B cell (primary cell): ENCODE measurements at regions not wholly inside any gene's neighbourhood (a gene's known extent, or its start where the extent isn't known, plus 50 kb on each side); places are given as distances from the start of the nearest gene placed in this dataset.

ENCODE experiments used
- ATAC-seq: fragments of 200-7000 bp; cut with Tn5 transposase; one replicate; pipeline ENCODE4 v1.10.0; 2021; ENCODE audit warnings: low read depth, mild to moderate bottlenecking, moderate number of reproducible peaks, moderate library complexity
- CTCF ChIA-PET: fragments of 350-600 bp; sonication (Branson Sonifier 250); formaldehyde crosslinking; loops from one replicate; lab custom pipeline; 2021; ENCODE audit warnings: antibody characterized with exemption, inconsistent platforms; lab: Charles Lee
- POLR2A ChIA-PET: fragments of 350-600 bp; sonication (Branson Sonifier 250); formaldehyde crosslinking; loops from one replicate; lab custom pipeline; 2021; ENCODE audit warnings: antibody characterized with exemption; lab: Charles Lee
- DNase-seq: peaks from one replicate; pipeline ENCODE4 v3.0.0; 2013
- H2AFZ ChIP-seq: 2 replicates; pipeline ENCODE4 v1.6.1; 2012; ENCODE audit warnings: mild to moderate bottlenecking, low read depth, low read length; ENCODE audit not compliant: insufficient read depth, poor library complexity, severe bottlenecking
- H3K27ac ChIP-seq, 2 donors: 1 replicate in 1 of 2; 2 replicates in 1 of 2; pipeline ENCODE4 v1.5.1; 2012 to 2013; ENCODE audit warnings: low read length in 2 of 2, mild to moderate bottlenecking in 2 of 2, moderate library complexity in 1 of 2
- H3K27me3 ChIP-seq, 4 experiments: fragments of 200-600 bp in 1 of 4; sonication (generic) in 1 of 4; replicated peaks in 1 of 4; 1 replicate in 2 of 4; 2 replicates in 2 of 4; pipeline versions ENCODE4 v1.6.1 to v1.7.0; 2013 to 2016; ENCODE audit warnings: low read length in 3 of 4, mild to moderate bottlenecking in 2 of 4, mixed read lengths in 1 of 4, moderate library complexity in 1 of 4; ENCODE audit not compliant: insufficient read depth in 4 of 4, control insufficient read depth in 3 of 4; ENCODE audit errors: control extremely low read depth in 1 of 4
- H3K36me3 ChIP-seq, 2 experiments: replicated peaks in 1 of 2; 1 replicate in 1 of 2; 2 replicates in 1 of 2; pipeline versions ENCODE4 v1.6.1 to v1.7.1; 2013; ENCODE audit warnings: low read length in 1 of 2; ENCODE audit not compliant: insufficient read depth in 2 of 2, control insufficient read depth in 1 of 2; ENCODE audit errors: control extremely low read depth in 1 of 2, extremely low read depth in 1 of 2
- H3K4me1 ChIP-seq, 2 donors: fragments of 200-600 bp in 1 of 2; sonication (generic) in 1 of 2; 1 replicate in 1 of 2; 2 replicates in 1 of 2; pipeline versions ENCODE4 v1.5.1 to v1.6.1; 2013 to 2017; ENCODE audit warnings: low read length in 2 of 2; ENCODE audit not compliant: control insufficient read depth in 2 of 2, insufficient read depth in 2 of 2
- H3K4me2 ChIP-seq: replicated peaks from 2 replicates; pipeline ENCODE3; 2012; ENCODE audit warnings: mild to moderate bottlenecking, low read depth, low read length; ENCODE audit not compliant: poor library complexity, severe bottlenecking
- H3K4me3 ChIP-seq, 5 experiments: fragments of 200-600 bp in 1 of 5; sonication (generic) in 1 of 5; 1 replicate in 3 of 5; 2 replicates in 2 of 5; pipeline versions ENCODE4 v1.5.1 to v1.7.0; 2011 to 2016; ENCODE audit warnings: low read length in 4 of 5, mild to moderate bottlenecking in 4 of 5, low read depth in 2 of 5, control low read depth in 1 of 5, moderate library complexity in 1 of 5; ENCODE audit not compliant: insufficient read depth in 1 of 5; ENCODE audit errors: control extremely low read depth in 1 of 5, extremely low read depth in 1 of 5
- H3K79me2 ChIP-seq: fragments of 200-600 bp; sonication (generic); one replicate; pipeline ENCODE4 v1.6.0; 2016; ENCODE audit warnings: low read length; ENCODE audit not compliant: control insufficient read depth, insufficient read depth
- H3K9ac ChIP-seq: fragments of 200-600 bp; sonication (generic); 2 replicates; pipeline ENCODE4 v1.6.1; 2017; ENCODE audit warnings: mild to moderate bottlenecking, low read length, moderate library complexity
- H3K9me3 ChIP-seq, 3 donors: one replicate each; pipeline versions ENCODE4 v1.6.1 to v1.7.1; 2013; ENCODE audit warnings: low read length in 2 of 3; ENCODE audit not compliant: control insufficient read depth in 2 of 3, insufficient read depth in 1 of 3; ENCODE audit errors: control extremely low read depth in 1 of 3
- H4K20me1 ChIP-seq: 2 replicates; pipeline ENCODE4 v1.6.0; 2012; ENCODE audit warnings: mild to moderate bottlenecking, low read length; ENCODE audit not compliant: insufficient read depth, control insufficient read depth, poor library complexity, severe bottlenecking
- H3K27ac Mint-ChIP-seq: one replicate; pipeline ENCODE4 v1.8.0; 2021; ENCODE audit warnings: mixed read lengths
- H3K27me3 Mint-ChIP-seq: one replicate; pipeline ENCODE4 v1.8.0; 2021; ENCODE audit warnings: mixed read lengths
- H3K4me1 Mint-ChIP-seq: one replicate; pipeline ENCODE4 v1.8.0; 2021; ENCODE audit warnings: mixed read lengths
- H3K4me3 Mint-ChIP-seq: one replicate; pipeline ENCODE4 v1.8.0; 2021; ENCODE audit warnings: mixed read lengths
- H3K9me3 Mint-ChIP-seq: one replicate; pipeline ENCODE4 v1.8.0; 2022; ENCODE audit warnings: mixed read lengths; ENCODE audit not compliant: insufficient read depth
- EZH2 ChIP-seq: IDR thresholded peaks from 2 replicates; pipeline ENCODE4 v1.6.1; 2012; ENCODE audit warnings: borderline replicate concordance, low read depth, mild to moderate bottlenecking, moderate library complexity, low read length; ENCODE audit not compliant: insufficient read depth, poor library complexity, severe bottlenecking
- WGBS: methylation state at CpG from one replicate; pipeline ENCODE4 v1.1.5; 2013; ENCODE audit warnings: missing lambda C conversion rate; ENCODE audit not compliant: insufficient coverage; 5-methylcytosine and 5-hydroxymethylcytosine counted together
- intact Hi-C: fragments of 100-400 bp; cut with micrococcal nuclease; formaldehyde crosslinking; loops from one replicate; pipeline ENCODE4 v1.10.0; 2022
- TF ChIP-seq, protein P1 (sequence below): fragments of 200-600 bp; IDR thresholded peaks from one replicate; pipeline ENCODE4 v1.8.0; 2022; ENCODE audit warnings: antibody characterized with exemption, mild to moderate bottlenecking

DNA sequence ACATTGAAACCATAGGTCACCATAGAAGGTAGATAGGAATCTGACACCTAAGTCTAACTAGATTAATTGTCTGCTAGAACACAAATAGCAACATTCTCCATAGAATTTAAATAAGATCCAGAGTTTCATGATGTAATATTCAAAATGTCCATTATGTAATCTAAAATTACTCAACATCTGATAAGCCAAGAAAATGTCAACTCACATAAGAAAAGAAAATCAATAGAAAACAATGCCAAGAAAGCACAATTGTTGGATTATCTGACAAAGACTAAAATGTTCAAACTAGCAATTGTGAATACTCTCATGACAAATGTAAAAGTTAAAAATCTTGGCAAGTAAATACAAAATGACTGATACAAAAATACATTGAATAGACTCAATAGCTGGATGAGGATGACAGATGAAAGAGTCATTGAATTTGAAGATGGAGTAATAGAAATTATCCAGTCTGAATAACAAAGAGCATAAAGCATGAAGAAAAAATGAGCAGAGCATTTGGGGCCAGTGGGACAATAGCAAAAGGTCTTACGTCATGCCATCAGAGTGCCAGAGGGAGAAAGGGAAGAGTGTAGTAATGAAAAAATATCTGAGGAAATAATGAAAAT is 358.6 kb downstream of the METTL4 start:
- POLR2A ChIA-PET: no interaction called here
- no peak overlapping the region for H2AFZ ChIP-seq
- H3K4me1 Mint-ChIP-seq: no peaks in the 10 kb centered on the region
- H3K79me2 ChIP-seq: no peaks in the 10 kb centered on the region
- no peak for TF ChIP-seq EZH2
- TF ChIP-seq, protein P1, sequence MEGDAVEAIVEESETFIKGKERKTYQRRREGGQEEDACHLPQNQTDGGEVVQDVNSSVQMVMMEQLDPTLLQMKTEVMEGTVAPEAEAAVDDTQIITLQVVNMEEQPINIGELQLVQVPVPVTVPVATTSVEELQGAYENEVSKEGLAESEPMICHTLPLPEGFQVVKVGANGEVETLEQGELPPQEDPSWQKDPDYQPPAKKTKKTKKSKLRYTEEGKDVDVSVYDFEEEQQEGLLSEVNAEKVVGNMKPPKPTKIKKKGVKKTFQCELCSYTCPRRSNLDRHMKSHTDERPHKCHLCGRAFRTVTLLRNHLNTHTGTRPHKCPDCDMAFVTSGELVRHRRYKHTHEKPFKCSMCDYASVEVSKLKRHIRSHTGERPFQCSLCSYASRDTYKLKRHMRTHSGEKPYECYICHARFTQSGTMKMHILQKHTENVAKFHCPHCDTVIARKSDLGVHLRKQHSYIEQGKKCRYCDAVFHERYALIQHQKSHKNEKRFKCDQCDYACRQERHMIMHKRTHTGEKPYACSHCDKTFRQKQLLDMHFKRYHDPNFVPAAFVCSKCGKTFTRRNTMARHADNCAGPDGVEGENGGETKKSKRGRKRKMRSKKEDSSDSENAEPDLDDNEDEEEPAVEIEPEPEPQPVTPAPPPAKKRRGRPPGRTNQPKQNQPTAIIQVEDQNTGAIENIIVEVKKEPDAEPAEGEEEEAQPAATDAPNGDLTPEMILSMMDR: no peak
- H3K4me3 ChIP-seq: no peak overlapping the region
- H3K36me3 ChIP-seq: no peaks in the 10 kb centered on the region
- no peaks in the 10 kb centered on the region for H3K27me3 Mint-ChIP-seq
- ATAC-seq (no peak), DNase-seq (no peak)
- no peak overlapping the region for H3K4me3 Mint-ChIP-seq
- H3K4me2 ChIP-seq: no peak overlapping the region
- H3K9me3 ChIP-seq: peaks cover 0 to 1% (median 0%) of the 10 kb centered on the region in 3 donors
- intact Hi-C loops: no loop called here
- peaks cover 3% of the 10 kb centered on the region for H3K9me3 Mint-ChIP-seq
- no peak overlapping the region for H3K9ac ChIP-seq
- H4K20me1 ChIP-seq: no peaks in the 10 kb centered on the region
- CTCF ChIA-PET: no interaction called here
- no CpG with 5 or more reads among the region's 1 CpG for WGBS
- no peaks in the 10 kb centered on the region for H3K4me1 ChIP-seq
- H3K27ac ChIP-seq: no peak overlapping the region
- H3K27ac Mint-ChIP-seq: no peak overlapping the region
- H3K27me3 ChIP-seq: no peaks in the 10 kb centered on the region

DNA sequence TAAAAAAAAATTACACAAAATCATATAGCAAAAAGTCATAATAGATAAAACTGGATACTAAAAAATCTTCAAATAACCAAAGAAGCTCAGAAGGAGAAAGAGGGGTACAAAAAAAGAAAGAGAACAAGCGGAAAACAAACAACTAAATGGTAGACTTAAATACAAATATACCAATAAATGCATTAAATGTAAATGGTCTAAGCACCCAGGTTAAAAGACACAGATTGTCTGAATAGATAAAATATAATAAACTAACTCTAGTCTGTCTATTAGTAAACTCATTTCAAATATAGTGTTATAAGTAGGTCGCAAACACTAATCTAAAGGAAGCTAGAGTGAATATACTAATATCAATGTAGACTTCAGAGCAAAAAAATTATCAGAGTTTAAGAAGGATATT is 357.4 kb downstream of the METTL4 start:
- ChIA-PET CTCF (no interaction called here), POLR2A (no interaction called here)
- no peak overlapping the region for H3K27ac Mint-ChIP-seq
- TF ChIP-seq, protein P1: no peak
- no peak for TF ChIP-seq EZH2
- Histone ChIP-seq H3K4me1 (no peaks in the 10 kb centered on the region), H3K9ac (no peak overlapping the region), H2AFZ (no peak overlapping the region), H3K27ac (no peak overlapping the region), H3K36me3 (no peaks in the 10 kb centered on the region), H3K27me3 (no peaks in the 10 kb centered on the region), H3K79me2 (no peaks in the 10 kb centered on the region), H3K4me3 (no peak overlapping the region), H3K4me2 (no peak overlapping the region), H4K20me1 (no peaks in the 10 kb centered on the region), H3K9me3 (peaks cover 0 to 1% (median 0%) of the 10 kb centered on the region in 3 donors)
- peaks cover 3% of the 10 kb centered on the region for H3K9me3 Mint-ChIP-seq
- ATAC-seq (no peak), DNase-seq (no peak)
- WGBS: no CpG with 5 or more reads among the region's 2 CpGs
- intact Hi-C loops: no loop called here
- no peaks in the 10 kb centered on the region for H3K4me1 Mint-ChIP-seq
- H3K4me3 Mint-ChIP-seq: no peak overlapping the region
- H3K27me3 Mint-ChIP-seq: no peaks in the 10 kb centered on the region
